HG03432 (cell line): ENCODE measurements at regions not wholly inside any gene's neighbourhood (a gene's known extent, or its start where the extent isn't known, plus 50 kb on each side); places are given as distances from the start of the nearest gene placed in this dataset.
A peak's percentile ranks its signal among the peaks of the same experiment; 100 is the strongest.
"Not testable (repeated sequence)": the region's sequence is repeated elsewhere in the genome, so short reads cannot be mapped to it uniquely, and the experiment has no call there.

Experiments
- ATAC-seq: cut with Tn5 transposase; IDR thresholded peaks from one replicate; pipeline ENCODE4 v1.9.1; 2021; ENCODE audit warnings: mild to moderate bottlenecking, moderate library complexity; ENCODE audit not compliant: unreplicated experiment

GRCh38 chr3:78076379-78076778 is 1036.5 kb downstream of the ROBO2 start:
- no peak for ATAC-seq

GRCh38 chr3:78077178-78077577 is 1037.3 kb downstream of the ROBO2 start:
- ATAC-seq: no peak

- ATAC-seq: no peak
Observed at GRCh38 chr3:78077842-78078241, 1037.9 kb downstream of the ROBO2 start.

GRCh38 chr3:78079514-78079913 is 1039.6 kb downstream of the ROBO2 start:
- no peak for ATAC-seq

- ATAC-seq: no peak
Observed at GRCh38 chr3:78086150-78086549, 1046.3 kb downstream of the ROBO2 start.

GRCh38 chr3:78087134-78087533 is 1047.2 kb downstream of the ROBO2 start:
- no peak for ATAC-seq

GRCh38 chr3:78088006-78088405 is 1048.1 kb downstream of the ROBO2 start:
- no peak for ATAC-seq

- no peak for ATAC-seq
Observed at GRCh38 chr3:78090382-78090781, 1050.5 kb downstream of the ROBO2 start.

GRCh38 chr3:78091478-78092119 is 1051.7 kb downstream of the ROBO2 start:
- ATAC-seq: no peak

- ATAC-seq: not testable (repeated sequence)
Observed at GRCh38 chr3:78092574-78092973, 1052.7 kb downstream of the ROBO2 start.

- no peak for ATAC-seq
Observed at GRCh38 chr3:78096488-78097255, 1056.8 kb downstream of the ROBO2 start.

- no peak for ATAC-seq
Observed at GRCh38 chr3:78098367-78098766, 1058.5 kb downstream of the ROBO2 start.

GRCh38 chr3:78101384-78101783 is 1061.5 kb downstream of the ROBO2 start:
- ATAC-seq: no peak

- not testable (repeated sequence) for ATAC-seq
Observed at GRCh38 chr3:78108269-78108961, 1068.5 kb downstream of the ROBO2 start.

- ATAC-seq: no peak
Observed at GRCh38 chr3:78112291-78113010, 1072.6 kb downstream of the ROBO2 start.

GRCh38 chr3:78115983-78116382 is 1076.1 kb downstream of the ROBO2 start:
- ATAC-seq: no peak

GRCh38 chr3:78116874-78117273 is 1077.0 kb downstream of the ROBO2 start:
- ATAC-seq: no peak

GRCh38 chr3:78123058-78123457 is 1083.2 kb downstream of the ROBO2 start:
- no peak for ATAC-seq

GRCh38 chr3:78129707-78130106 is 1089.8 kb downstream of the ROBO2 start:
- ATAC-seq: no peak

- ATAC-seq: peak; percentile 81
Observed at GRCh38 chr3:78130741-78131290, 1090.9 kb downstream of the ROBO2 start.

- no peak for ATAC-seq
Observed at GRCh38 chr3:78134496-78134895, 1094.6 kb downstream of the ROBO2 start.
